GM19452 (cell line): ENCODE measurements at regions not wholly inside any gene's neighbourhood (a gene's known extent, or its start where the extent isn't known, plus 50 kb on each side); places are given as distances from the start of the nearest gene placed in this dataset.
"Not testable (repeated sequence)": the region's sequence is repeated elsewhere in the genome, so short reads cannot be mapped to it uniquely, and the experiment has no call there.

Source experiments
- ATAC-seq: cut with Tn5 transposase; IDR thresholded peaks from one replicate; pipeline ENCODE4 v1.9.1; 2021; ENCODE audit not compliant: unreplicated experiment

- ATAC-seq = no peak
Observed at GRCh38 chr12:74334780-74335179, 202.9 kb upstream of the ATXN7L3B start.

- no peak for ATAC-seq
Observed at GRCh38 chr12:74337951-74338350, 199.7 kb upstream of the ATXN7L3B start.

GRCh38 chr12:74339211-74339610, 198.4 kb upstream of the ATXN7L3B start:
- no peak for ATAC-seq

GRCh38 chr12:74349925-74350324, 187.7 kb upstream of the ATXN7L3B start:
- no peak for ATAC-seq

GRCh38 chr12:74365178-74365964, 172.3 kb upstream of the ATXN7L3B start:
- peak; percentile 74 for ATAC-seq

- ATAC-seq = no peak
Observed at GRCh38 chr12:74370608-74371216, 166.9 kb upstream of the ATXN7L3B start.

GRCh38 chr12:74379114-74379513, 158.5 kb upstream of the ATXN7L3B start:
- no peak for ATAC-seq

GRCh38 chr12:74381958-74382357, 155.7 kb upstream of the ATXN7L3B start:
- no peak for ATAC-seq

GRCh38 chr12:74382983-74383382, 154.7 kb upstream of the ATXN7L3B start:
- ATAC-seq = no peak

GRCh38 chr12:74391283-74391682, 146.4 kb upstream of the ATXN7L3B start:
- ATAC-seq = no peak

GRCh38 chr12:74393272-74393671, 144.4 kb upstream of the ATXN7L3B start:
- no peak for ATAC-seq

- ATAC-seq = no peak
Observed at GRCh38 chr12:74394647-74395046, 143.0 kb upstream of the ATXN7L3B start.

GRCh38 chr12:74401035-74401434, 136.6 kb upstream of the ATXN7L3B start:
- no peak for ATAC-seq

- ATAC-seq = no peak
Observed at GRCh38 chr12:74401966-74402365, 135.7 kb upstream of the ATXN7L3B start.

GRCh38 chr12:74403221-74403470, 134.5 kb upstream of the ATXN7L3B start:
- ATAC-seq = not testable (repeated sequence)

GRCh38 chr12:74408601-74409166, 129.0 kb upstream of the ATXN7L3B start:
- no peak for ATAC-seq

- no peak for ATAC-seq
Observed at GRCh38 chr12:74412606-74413230, 124.9 kb upstream of the ATXN7L3B start.

GRCh38 chr12:74415633-74416032, 122.0 kb upstream of the ATXN7L3B start:
- ATAC-seq = peak; percentile 64

- ATAC-seq = no peak
Observed at GRCh38 chr12:74418573-74418972, 119.1 kb upstream of the ATXN7L3B start.

- no peak for ATAC-seq
Observed at GRCh38 chr12:74424778-74425177, 112.9 kb upstream of the ATXN7L3B start.

GRCh38 chr12:74426091-74426490, 111.5 kb upstream of the ATXN7L3B start:
- no peak for ATAC-seq

- no peak for ATAC-seq
Observed at GRCh38 chr12:74429535-74429934, 108.1 kb upstream of the ATXN7L3B start.
